ENCODE measurements at regions not wholly inside any gene's neighbourhood (a gene's known extent, or its start where the extent isn't known, plus 50 kb on each side); places are given as distances from the start of the nearest gene placed in this dataset.
"Not testable (repeated sequence)": the region's sequence is repeated elsewhere in the genome, so short reads cannot be mapped to it uniquely, and the experiment has no call there.

GRCh38 chr11:25625094-25625493, 706.8 kb upstream of the ANO3 start:
- DNase-seq, result no peak

- no peak for DNase-seq
Measured at GRCh38 chr11:25628030-25628429, 703.9 kb upstream of the ANO3 start.

- DNase-seq, result no peak
Measured at GRCh38 chr11:25633230-25633629, 698.7 kb upstream of the ANO3 start.

GRCh38 chr11:25649220-25649619, 682.7 kb upstream of the ANO3 start:
- DNase-seq, result not testable (repeated sequence)

DNA sequence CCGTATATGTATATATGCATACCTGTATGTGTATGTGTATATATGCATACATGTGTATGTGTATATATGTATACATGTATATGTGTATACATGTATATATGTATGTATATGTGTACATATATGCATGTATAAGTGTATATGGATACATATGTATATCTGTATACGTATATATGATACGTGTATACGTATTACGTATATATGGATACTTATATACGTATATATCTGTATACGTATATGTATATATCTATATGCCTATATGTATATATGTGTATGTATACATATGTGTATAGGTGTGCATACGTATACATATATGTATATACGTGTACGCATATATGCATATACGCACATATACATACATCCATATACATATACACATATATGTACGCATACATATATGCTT, 681.6 kb upstream of the ANO3 start:
- no peak for DNase-seq

DNA sequence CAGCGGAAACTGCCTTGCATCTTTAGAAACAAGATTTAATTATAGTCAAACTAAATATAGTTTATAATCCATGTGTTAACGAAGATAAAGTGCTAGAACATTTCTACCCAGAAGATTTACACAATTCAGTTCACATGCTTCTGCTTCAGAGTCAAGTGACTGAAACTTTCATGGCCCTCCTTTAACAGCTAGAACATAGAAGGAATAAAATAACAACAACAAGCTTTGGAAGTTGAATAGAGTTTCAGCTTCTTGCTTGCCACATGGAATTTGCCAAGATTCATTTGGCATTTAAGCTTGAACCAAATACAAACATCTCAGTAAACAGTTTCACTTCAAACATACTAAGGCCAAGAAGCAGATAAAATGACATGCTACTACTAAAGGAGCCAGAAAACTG, 676.3 kb upstream of the ANO3 start:
- DNase-seq, result no peak

DNA sequence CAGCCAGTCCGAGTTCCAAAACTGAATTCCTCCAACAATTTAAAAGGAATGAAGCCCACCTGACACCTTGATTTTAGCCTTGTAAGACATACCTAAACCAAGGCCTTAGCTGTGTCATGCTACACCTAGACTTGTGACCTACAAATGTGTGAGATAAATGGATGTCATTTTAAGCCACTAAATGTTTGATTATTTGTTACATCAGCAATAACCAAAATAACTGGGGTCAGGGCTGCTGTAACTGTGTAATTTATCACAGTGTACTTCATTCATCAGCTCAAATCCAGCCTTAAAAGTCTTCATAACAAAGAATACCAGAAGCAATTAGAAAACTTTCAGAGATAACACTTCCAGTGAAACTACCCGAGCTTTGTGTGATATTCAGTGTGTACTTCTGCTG, 673.0 kb upstream of the ANO3 start:
- DNase-seq, result no peak

DNA sequence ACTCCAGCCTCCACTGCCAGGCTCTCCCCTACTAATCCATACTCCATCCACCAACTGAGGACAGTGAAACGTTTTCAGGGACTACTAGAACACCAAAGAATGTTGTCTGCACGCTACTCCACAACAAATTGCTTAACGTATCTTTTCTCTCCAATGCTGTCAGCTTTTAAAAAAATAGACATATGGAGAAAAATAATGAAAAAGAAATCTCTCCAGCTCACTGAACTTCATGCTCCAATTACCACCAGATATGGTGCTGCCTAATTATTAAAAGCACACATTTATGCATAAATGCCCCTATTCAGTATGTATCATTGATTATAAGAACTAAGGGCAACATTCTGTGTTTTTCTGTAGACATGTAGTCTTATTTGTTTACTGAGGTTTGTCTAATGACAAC, 672.2 kb upstream of the ANO3 start:
- DNase-seq, result no peak

- DNase-seq, result no peak
Measured at GRCh38 chr11:25667871-25668270, 664.1 kb upstream of the ANO3 start.

DNA sequence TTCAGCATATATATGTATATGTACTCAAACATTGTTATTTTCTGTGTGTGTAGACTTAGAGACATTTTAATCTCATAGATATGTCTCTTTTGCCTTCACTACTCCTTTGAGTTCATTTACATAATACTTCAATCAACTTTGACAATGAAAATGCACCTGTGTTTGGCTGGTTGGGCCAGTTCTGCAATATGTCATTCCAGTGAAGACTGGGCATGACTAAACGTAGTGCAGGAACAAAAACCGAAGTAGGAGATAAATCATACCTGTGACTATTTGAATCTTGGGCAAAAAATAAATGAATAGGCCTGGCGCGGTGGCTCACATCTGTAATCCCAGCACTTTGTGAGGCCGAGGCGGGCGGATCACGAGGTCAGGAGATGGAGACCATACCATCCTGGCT, 640.0 kb upstream of the ANO3 start:
- DNase-seq, result no peak

- no peak for DNase-seq
Measured at GRCh38 chr11:25702417-25702816, 629.5 kb upstream of the ANO3 start.

DNA sequence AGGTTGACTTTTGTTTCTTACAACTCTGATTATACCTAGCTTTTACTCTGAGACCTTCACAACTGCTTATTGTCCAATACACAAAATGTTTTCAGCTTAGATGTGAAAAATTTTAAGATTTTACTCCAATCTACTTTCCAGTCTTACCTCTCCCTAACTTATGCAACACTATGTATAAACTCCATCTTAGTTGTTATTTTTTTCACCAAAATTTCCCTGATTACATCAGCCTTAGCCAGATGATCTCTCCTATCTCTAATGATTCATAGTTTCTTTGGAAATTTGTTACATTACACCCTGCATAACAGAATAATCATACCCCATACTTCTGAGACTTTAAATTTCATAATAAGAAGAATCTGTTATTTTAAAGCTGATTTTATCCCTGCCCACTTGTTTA, 621.0 kb upstream of the ANO3 start:
- DNase-seq, result no peak

DNA sequence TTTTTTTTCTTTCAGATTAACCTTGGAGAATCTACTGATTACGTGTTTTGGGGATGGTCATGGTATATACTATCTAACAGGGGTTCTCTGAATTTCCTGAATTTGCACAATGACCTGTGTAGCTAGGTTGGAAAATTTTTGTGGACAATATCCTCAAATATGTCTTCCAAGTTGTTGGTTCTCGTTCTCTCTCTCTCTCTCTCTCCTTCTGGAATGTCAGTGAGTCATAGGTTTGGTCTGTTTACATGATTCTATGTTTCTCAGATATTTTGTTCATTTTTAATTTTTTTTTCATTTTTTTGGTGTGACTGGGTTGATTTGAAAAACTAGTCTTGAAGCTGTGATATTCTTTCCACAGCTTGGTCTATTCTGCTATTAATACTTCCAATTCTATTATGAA, 604.0 kb upstream of the ANO3 start:
- DNase-seq, result no peak

DNA sequence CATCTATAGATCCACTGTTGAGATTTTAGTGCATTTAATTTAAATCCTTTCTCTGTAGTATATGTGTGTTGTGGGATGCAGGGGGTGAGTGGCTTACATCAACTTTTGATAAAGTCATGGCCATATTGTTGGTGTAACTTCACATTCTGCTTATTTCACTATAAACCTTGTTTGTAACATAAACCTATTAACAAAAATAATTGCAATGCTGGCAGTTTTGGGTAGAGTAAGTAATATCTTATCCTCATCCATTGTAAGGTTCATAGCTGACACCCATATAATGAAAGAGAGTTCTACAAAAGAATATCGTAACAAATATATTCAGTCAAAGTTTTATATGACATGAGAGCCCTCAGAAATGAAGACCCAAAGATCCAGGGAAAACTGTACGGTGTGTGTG, 601.7 kb upstream of the ANO3 start:
- DNase-seq, result no peak

DNA sequence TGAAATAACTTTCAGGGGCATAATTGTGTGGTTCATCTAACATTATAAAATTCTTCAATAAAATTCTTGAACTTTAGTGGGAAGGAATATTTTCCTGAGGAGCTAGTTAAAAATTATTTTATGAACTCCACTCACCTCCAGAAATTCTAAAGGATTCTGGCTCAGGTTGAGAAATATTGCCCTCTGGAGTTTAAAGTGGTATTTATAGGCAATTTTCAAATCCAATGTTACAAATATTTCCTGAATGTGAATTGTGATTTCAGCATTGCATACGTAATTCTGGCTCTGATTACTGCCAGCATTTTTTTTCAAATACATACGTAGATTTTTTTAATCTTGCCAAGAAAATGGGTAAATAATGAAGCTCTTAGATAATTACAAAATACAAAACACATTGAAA, 598.2 kb upstream of the ANO3 start:
- no peak for DNase-seq

- no peak for DNase-seq
Measured at GRCh38 chr11:25734591-25735211, 597.2 kb upstream of the ANO3 start.

DNA sequence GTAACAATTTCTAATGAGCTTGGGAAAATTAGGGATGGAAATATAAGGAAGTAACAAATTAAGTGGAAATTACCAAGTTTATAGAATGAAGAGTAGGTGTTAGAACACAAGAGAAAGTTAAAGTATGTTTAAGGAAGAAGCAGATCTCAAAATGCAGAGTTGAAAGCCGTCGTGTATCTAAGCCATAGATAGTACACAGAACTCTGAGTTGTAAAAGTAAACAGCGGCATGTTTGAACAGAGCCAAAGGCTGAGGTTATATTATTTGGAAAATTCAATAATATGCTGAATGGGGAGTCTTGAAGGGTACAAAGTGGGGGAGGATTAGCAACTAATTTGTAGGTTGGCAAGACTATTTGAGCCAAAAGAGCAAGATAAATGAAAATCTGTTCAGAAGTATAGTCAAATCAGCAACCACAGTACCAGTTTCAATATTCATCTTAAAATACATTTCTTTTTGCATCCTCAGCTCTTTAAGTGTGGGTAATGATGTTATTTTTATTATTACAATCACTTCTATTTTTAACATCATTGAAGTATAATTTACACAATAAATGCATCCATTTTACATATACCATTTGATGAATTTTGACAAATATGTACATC, 594.8 kb upstream of the ANO3 start:
- DNase-seq, result no peak

GRCh38 chr11:25741886-25742285, 590.0 kb upstream of the ANO3 start:
- no peak for DNase-seq

- DNase-seq, result no peak
Measured at GRCh38 chr11:25742800-25743199, 589.1 kb upstream of the ANO3 start.

GRCh38 chr11:25755381-25755780, 576.5 kb upstream of the ANO3 start:
- DNase-seq, result no peak

GRCh38 chr11:25755918-25756584, 575.9 kb upstream of the ANO3 start:
- DNase-seq, result no peak

DNA sequence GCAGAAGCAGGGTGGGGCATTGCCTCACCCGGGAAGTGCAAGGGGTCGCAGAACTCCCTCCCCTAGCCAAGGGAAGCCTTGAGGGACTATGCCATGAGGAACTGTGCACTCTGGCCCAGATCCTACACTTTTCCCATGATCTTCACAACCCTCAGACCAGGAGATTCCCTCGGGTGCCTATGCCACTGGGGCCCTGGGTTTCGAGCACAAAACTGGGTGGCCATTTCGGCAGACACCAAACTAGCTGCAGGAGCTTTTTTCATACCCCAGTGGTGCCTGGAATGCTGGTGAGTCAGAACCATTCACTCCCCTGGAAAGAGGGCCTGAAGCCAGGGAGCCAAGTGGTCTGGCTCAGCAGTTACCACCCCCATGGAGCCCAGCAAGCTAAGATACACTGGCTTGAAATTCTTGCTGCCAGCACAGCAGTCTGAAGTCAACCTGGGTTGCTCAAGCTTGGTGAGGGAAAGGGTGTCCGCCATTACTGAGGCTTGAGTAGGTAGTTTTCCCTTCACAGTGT, 573.7 kb upstream of the ANO3 start:
- no peak for DNase-seq

DNA sequence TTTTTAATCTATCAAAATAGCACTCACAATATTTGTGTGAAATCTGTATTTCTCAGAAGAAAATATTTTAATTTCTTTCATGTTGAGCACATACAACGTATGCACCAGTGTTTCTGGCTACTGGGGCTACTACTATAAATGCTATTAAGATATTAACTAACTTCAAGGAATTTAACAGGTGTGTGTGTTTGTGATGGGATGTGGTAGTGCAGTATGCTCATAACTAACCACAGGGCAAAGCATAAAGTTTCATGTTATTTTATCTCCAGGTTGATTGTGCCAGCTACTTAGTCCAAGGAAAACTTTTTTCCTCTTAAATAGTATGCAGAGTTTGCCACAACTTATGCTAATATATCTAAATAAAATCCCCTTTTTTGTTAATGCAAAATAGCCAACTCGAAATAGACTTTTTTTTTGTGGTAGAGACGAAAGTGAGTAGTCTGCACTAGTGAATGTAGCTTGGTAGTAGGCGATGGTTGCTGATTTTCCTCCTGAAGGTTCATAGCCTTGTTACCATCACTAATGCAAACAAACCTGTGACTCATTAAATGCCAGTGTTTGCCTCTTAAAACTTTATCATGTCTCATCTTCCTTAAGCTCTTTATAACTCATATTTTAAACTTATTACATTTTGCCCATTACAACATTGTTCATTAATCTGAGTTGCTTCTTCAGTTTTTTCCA, 565.5 kb upstream of the ANO3 start:
- no peak for DNase-seq

GRCh38 chr11:25769287-25769686, 562.6 kb upstream of the ANO3 start:
- DNase-seq, result no peak
